BJ (cell line): ENCODE measurements at regions not wholly inside any gene's neighbourhood (a gene's known extent, or its start where the extent isn't known, plus 50 kb on each side); places are given as distances from the start of the nearest gene placed in this dataset.
"Not testable (repeated sequence)": the region's sequence is repeated elsewhere in the genome, so short reads cannot be mapped to it uniquely, and the experiment has no call there.

ENCODE experiments used
- CTCF ChIA-PET: fragments of 350-600 bp; formaldehyde crosslinking; extraction: SDS; loops from one replicate; lab custom pipeline; 2021; ENCODE audit warnings: antibody characterized with exemption, inconsistent platforms; lab: Yijun Ruan, JAX
- POLR2A ChIA-PET: fragments of 300-600 bp; sonication (Branson Sonifier 250); formaldehyde crosslinking; extraction: SDS; loops from one replicate; lab custom pipeline; 2021; ENCODE audit warnings: antibody characterized with exemption; lab: Charles Lee
- DNase-seq: peaks from one replicate; pipeline ENCODE4 v3.0.0-alpha.2; 2011; ENCODE audit warnings: low read depth
- H3K27me3 ChIP-seq: 2 replicates; pipeline ENCODE4 v1.6.0; 2011; ENCODE audit warnings: low read length; ENCODE audit not compliant: control insufficient read depth, insufficient read depth
- H3K36me3 ChIP-seq: 2 replicates; pipeline ENCODE4 v1.5.1; 2011; ENCODE audit warnings: low read length; ENCODE audit not compliant: control insufficient read depth, insufficient read depth
- H3K4me3 ChIP-seq: 2 replicates; pipeline ENCODE4 v1.5.1; 2011; ENCODE audit warnings: low read depth, mild to moderate bottlenecking, control low read depth, low read length
- TF ChIP-seq, protein P1 (sequence below): IDR thresholded peaks from 2 replicates; pipeline ENCODE4 v1.5.1; 2011; ENCODE audit warnings: low read depth, mild to moderate bottlenecking, control low read depth, inconsistent platforms, low read length, moderate library complexity; ENCODE audit not compliant: insufficient read depth

DNA sequence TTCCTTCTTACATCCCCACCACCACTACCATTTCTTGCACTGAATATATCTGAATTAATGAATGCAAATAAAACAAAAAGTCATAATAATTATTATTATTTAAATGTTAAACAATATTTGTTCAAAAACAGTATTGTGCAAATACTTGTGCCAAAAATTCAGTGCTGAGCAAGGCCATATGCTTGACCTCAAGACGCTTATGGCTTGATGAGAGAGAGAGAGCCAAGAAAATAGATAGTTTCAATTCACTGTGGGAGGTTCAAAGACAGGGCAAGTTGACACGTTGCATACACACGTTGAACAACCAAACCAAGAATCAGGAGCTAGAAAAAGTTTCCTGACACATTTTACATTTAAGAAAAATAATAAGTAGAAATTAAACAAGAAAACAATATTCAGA lies 1421.7 kb downstream of the KCNT2 start:
- Histone ChIP-seq H3K4me3 (no peak overlapping the region), H3K36me3 (no peaks in the 10 kb centered on the region), H3K27me3 (no peaks in the 10 kb centered on the region)
- TF ChIP-seq, protein P1, sequence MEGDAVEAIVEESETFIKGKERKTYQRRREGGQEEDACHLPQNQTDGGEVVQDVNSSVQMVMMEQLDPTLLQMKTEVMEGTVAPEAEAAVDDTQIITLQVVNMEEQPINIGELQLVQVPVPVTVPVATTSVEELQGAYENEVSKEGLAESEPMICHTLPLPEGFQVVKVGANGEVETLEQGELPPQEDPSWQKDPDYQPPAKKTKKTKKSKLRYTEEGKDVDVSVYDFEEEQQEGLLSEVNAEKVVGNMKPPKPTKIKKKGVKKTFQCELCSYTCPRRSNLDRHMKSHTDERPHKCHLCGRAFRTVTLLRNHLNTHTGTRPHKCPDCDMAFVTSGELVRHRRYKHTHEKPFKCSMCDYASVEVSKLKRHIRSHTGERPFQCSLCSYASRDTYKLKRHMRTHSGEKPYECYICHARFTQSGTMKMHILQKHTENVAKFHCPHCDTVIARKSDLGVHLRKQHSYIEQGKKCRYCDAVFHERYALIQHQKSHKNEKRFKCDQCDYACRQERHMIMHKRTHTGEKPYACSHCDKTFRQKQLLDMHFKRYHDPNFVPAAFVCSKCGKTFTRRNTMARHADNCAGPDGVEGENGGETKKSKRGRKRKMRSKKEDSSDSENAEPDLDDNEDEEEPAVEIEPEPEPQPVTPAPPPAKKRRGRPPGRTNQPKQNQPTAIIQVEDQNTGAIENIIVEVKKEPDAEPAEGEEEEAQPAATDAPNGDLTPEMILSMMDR = no peak
- CTCF ChIA-PET = no interaction called here
- POLR2A ChIA-PET = no interaction called here
- DNase-seq = no peak

DNA sequence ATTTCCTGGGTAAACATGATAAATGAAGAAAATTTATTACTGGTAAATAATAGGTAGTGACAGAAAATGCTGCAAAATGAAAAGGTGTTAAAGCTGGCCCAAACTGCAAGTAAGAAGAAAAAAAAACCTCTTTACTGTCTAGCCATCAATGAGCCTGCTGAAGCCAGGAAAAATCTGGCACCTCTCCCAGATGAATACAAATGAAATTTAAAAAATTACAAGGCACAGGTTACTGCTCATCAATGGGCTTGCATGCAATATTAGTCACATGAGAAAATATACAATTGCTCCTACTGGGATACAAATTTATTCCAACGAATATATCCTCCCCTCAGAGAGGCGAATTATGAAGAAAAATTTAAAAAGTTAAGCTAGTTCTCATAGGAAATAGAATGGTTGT lies 1422.5 kb downstream of the KCNT2 start:
- DNase-seq = no peak
- Histone ChIP-seq H3K4me3 (no peak overlapping the region), H3K36me3 (no peaks in the 10 kb centered on the region), H3K27me3 (no peaks in the 10 kb centered on the region)
- POLR2A ChIA-PET = no interaction called here
- CTCF ChIA-PET = no interaction called here
- TF ChIP-seq, protein P1 = no peak

DNA sequence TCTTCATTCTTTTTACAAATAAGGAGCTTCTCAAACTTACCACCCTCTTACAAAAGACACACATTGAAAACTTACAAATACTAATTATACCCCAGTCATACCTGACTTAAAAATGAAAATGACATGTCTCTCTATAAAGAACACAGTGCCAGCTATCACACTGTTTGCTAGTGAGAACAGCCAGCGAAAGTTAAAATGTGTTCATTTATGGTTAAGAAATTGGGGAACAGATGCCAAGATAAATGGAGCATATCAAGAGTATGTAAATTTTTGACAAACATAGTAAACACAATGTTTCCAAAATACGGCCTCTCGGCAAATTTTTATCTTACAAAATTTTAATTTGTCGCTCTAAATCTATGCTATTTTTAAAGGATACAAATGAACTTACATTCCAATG lies 1422.9 kb downstream of the KCNT2 start:
- DNase-seq = no peak
- Histone ChIP-seq H3K4me3 (no peak overlapping the region), H3K36me3 (no peaks in the 10 kb centered on the region), H3K27me3 (no peaks in the 10 kb centered on the region)
- ChIA-PET POLR2A (no interaction called here), CTCF (no interaction called here)
- TF ChIP-seq, protein P1 = no peak

DNA sequence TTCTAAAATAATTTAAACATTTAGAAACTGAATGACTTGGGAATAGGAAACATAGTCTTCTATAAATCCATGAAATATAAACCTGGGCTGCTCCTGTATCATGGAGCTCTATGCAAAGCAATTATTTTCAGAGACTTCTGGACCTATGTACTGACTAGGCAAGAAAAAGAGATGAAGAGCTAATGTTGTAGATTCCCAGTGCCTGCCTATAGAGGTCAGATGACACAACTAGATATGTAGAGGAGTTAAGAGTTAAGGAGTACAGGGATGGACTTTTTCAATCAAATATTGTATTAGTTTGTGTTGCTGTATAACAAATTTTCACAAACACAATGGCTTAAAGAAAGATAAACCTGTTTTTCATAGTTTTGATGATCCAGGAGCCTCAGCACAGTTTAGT lies 1434.5 kb downstream of the KCNT2 start:
- DNase-seq = no peak
- Histone ChIP-seq H3K36me3 (no peaks in the 10 kb centered on the region), H3K4me3 (no peak overlapping the region), H3K27me3 (no peaks in the 10 kb centered on the region)
- CTCF ChIA-PET = no interaction called here
- TF ChIP-seq, protein P1 = no peak
- POLR2A ChIA-PET = no interaction called here

DNA sequence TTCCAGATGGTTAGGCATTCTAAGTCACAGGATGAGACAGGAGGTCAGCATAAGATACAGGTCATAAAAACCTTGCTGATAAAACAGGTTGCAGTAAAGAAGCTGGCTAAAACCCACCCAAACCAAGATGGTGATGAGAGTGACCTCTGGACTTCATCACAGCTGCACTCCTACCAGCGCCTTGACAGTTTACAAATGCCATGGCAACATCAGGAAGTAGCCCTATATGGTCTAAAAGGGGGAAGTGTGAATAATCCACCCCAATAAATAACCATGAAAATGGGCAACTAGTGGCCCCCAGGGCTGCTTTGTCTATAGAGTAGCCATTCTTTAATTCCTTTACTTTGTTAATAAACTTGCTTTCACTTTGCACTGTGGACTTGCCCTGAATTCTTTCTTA lies 1448.4 kb downstream of the KCNT2 start:
- H3K4me3 ChIP-seq, POLR2A ChIA-PET, CTCF ChIA-PET, H3K36me3 ChIP-seq, DNase-seq, H3K27me3 ChIP-seq: not testable (repeated sequence)

DNA sequence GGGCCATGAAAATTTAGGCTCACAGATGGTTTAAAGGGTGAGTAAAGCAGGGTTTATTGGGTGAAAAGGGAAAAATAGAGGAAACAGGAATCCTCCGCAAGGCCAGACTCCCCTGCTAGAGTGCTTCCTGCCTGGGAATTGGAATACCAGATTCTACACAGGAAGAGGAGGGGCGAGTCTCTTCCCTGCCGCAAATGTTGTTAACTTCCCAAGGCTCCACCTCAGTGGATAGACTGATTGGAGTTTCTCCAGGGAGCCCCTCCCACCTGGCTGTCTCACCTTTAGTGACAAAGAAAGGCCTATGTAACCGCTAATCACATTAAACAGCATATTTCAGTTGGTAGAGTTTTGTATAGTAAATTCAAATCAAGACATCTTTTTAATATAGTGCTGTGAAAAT lies 1450.1 kb downstream of the KCNT2 start:
- ChIA-PET CTCF (no interaction called here), POLR2A (no interaction called here)
- H3K4me3 ChIP-seq = no peak overlapping the region
- H3K36me3 ChIP-seq = no peaks in the 10 kb centered on the region
- no peak for DNase-seq
- TF ChIP-seq, protein P1 = no peak
- H3K27me3 ChIP-seq = no peaks in the 10 kb centered on the region
